ENCODE measurements at regions not wholly inside any gene's neighbourhood (a gene's known extent, or its start where the extent isn't known, plus 50 kb on each side); places are given as distances from the start of the nearest gene placed in this dataset.
"Not testable (repeated sequence)": the region's sequence is repeated elsewhere in the genome, so short reads cannot be mapped to it uniquely, and the experiment has no call there.

GRCh38 chr4:130064471-130064870, 968.5 kb downstream of the C4orf33 start:
- Histone ChIP-seq H3K36me3 (ENCODE audit: insufficient read depth, low read length) (no peaks in the 10 kb centered on the region), H3K9ac (ENCODE audit: insufficient read length) (no peak overlapping the region), H3K27ac (no peak overlapping the region), H3K4me3 (no peak overlapping the region), H3K9me3 (ENCODE audit: low read depth, low read length) (no peaks in the 10 kb centered on the region)
- TF ChIP-seq POLR2AphosphoS5 (IDR thresholded peaks at IDR 0.05; ENCODE audit: borderline replicate concordance, low read depth, low read length) (no peak), FOXP2 (optimal IDR thresholded peaks at IDR 0.05; ENCODE audit: control extremely low read depth, extremely low read length, insufficient read depth) (no peak), EZH2 (IDR thresholded peaks at IDR 0.05) (no peak)
- DNase-seq (ENCODE audit: low read depth, low spot score), result no peak

- Histone ChIP-seq H3K4me3 (no peak overlapping the region), H3K9me3 (ENCODE audit: low read depth, low read length) (no peaks in the 10 kb centered on the region), H3K27ac (no peak overlapping the region), H3K9ac (ENCODE audit: insufficient read length) (no peak overlapping the region), H3K36me3 (ENCODE audit: insufficient read depth, low read length) (no peaks in the 10 kb centered on the region)
- TF ChIP-seq EZH2 (IDR thresholded peaks at IDR 0.05), result no peak
- TF ChIP-seq POLR2AphosphoS5 (IDR thresholded peaks at IDR 0.05; ENCODE audit: borderline replicate concordance, low read depth, low read length), result no peak
- TF ChIP-seq FOXP2 (optimal IDR thresholded peaks at IDR 0.05; ENCODE audit: control extremely low read depth, extremely low read length, insufficient read depth), result no peak
- no peak for DNase-seq (ENCODE audit: low read depth, low spot score)
Observed at GRCh38 chr4:130067419-130067818, 971.5 kb downstream of the C4orf33 start.

GRCh38 chr4:130068072-130068471, 972.1 kb downstream of the C4orf33 start:
- Histone ChIP-seq H3K4me3 (no peak overlapping the region), H3K27ac (no peak overlapping the region), H3K36me3 (ENCODE audit: insufficient read depth, low read length) (no peaks in the 10 kb centered on the region), H3K9ac (ENCODE audit: insufficient read length) (no peak overlapping the region), H3K9me3 (ENCODE audit: low read depth, low read length) (no peaks in the 10 kb centered on the region)
- no peak for TF ChIP-seq EZH2 (IDR thresholded peaks at IDR 0.05)
- TF ChIP-seq POLR2AphosphoS5 (IDR thresholded peaks at IDR 0.05; ENCODE audit: borderline replicate concordance, low read depth, low read length), result no peak
- no peak for TF ChIP-seq FOXP2 (optimal IDR thresholded peaks at IDR 0.05; ENCODE audit: control extremely low read depth, extremely low read length, insufficient read depth)
- no peak for DNase-seq (ENCODE audit: low read depth, low spot score)

- DNase-seq (ENCODE audit: low read depth, low spot score), result no peak
- Histone ChIP-seq H3K27ac (no peak overlapping the region), H3K9ac (ENCODE audit: insufficient read length) (no peak overlapping the region), H3K9me3 (ENCODE audit: low read depth, low read length) (no peaks in the 10 kb centered on the region), H3K4me3 (no peak overlapping the region), H3K36me3 (ENCODE audit: insufficient read depth, low read length) (no peaks in the 10 kb centered on the region)
- TF ChIP-seq EZH2 (IDR thresholded peaks at IDR 0.05), result no peak
- no peak for TF ChIP-seq FOXP2 (optimal IDR thresholded peaks at IDR 0.05; ENCODE audit: control extremely low read depth, extremely low read length, insufficient read depth)
- no peak for TF ChIP-seq POLR2AphosphoS5 (IDR thresholded peaks at IDR 0.05; ENCODE audit: borderline replicate concordance, low read depth, low read length)
Observed at GRCh38 chr4:130071746-130072145, 975.8 kb downstream of the C4orf33 start.

- Histone ChIP-seq H3K9me3 (ENCODE audit: low read depth, low read length) (no peaks in the 10 kb centered on the region), H3K27ac (no peak overlapping the region), H3K36me3 (ENCODE audit: insufficient read depth, low read length) (no peaks in the 10 kb centered on the region), H3K9ac (ENCODE audit: insufficient read length) (no peak overlapping the region), H3K4me3 (no peak overlapping the region)
- DNase-seq (ENCODE audit: low read depth, low spot score), result no peak
- TF ChIP-seq FOXP2 (optimal IDR thresholded peaks at IDR 0.05; ENCODE audit: control extremely low read depth, extremely low read length, insufficient read depth) (no peak), POLR2AphosphoS5 (IDR thresholded peaks at IDR 0.05; ENCODE audit: borderline replicate concordance, low read depth, low read length) (no peak), EZH2 (IDR thresholded peaks at IDR 0.05) (no peak)
Observed at GRCh38 chr4:130073145-130073790, 977.3 kb downstream of the C4orf33 start.

- no peak for DNase-seq (ENCODE audit: low read depth, low spot score)
- H3K9me3 ChIP-seq (ENCODE audit: low read depth, low read length), result no peaks in the 10 kb centered on the region
- no peak overlapping the region for H3K4me3 ChIP-seq
- H3K36me3 ChIP-seq (ENCODE audit: insufficient read depth, low read length), result no peaks in the 10 kb centered on the region
- H3K9ac ChIP-seq (ENCODE audit: insufficient read length), result no peak overlapping the region
- H3K27ac ChIP-seq, result no peak overlapping the region
- TF ChIP-seq EZH2 (IDR thresholded peaks at IDR 0.05), result no peak
- no peak for TF ChIP-seq POLR2AphosphoS5 (IDR thresholded peaks at IDR 0.05; ENCODE audit: borderline replicate concordance, low read depth, low read length)
- TF ChIP-seq FOXP2 (optimal IDR thresholded peaks at IDR 0.05; ENCODE audit: control extremely low read depth, extremely low read length, insufficient read depth), result no peak
Observed at GRCh38 chr4:130074096-130074495, 978.1 kb downstream of the C4orf33 start.

- Histone ChIP-seq H3K9ac (ENCODE audit: insufficient read length) (no peak overlapping the region), H3K36me3 (ENCODE audit: insufficient read depth, low read length) (no peaks in the 10 kb centered on the region), H3K27ac (peak overlapping the region; percentile 81), H3K9me3 (ENCODE audit: low read depth, low read length) (no peaks in the 10 kb centered on the region), H3K4me3 (peak overlapping the region; percentile 16)
- DNase-seq (ENCODE audit: low read depth, low spot score), result peak; percentile 55
- no peak for TF ChIP-seq FOXP2 (optimal IDR thresholded peaks at IDR 0.05; ENCODE audit: control extremely low read depth, extremely low read length, insufficient read depth)
- TF ChIP-seq EZH2 (IDR thresholded peaks at IDR 0.05), result no peak
- TF ChIP-seq POLR2AphosphoS5 (IDR thresholded peaks at IDR 0.05; ENCODE audit: borderline replicate concordance, low read depth, low read length), result no peak
Observed at GRCh38 chr4:130077275-130077674, 981.3 kb downstream of the C4orf33 start.

- DNase-seq (ENCODE audit: low read depth, low spot score), result not testable (repeated sequence)
Observed at GRCh38 chr4:130079027-130079426, 983.1 kb downstream of the C4orf33 start.

GRCh38 chr4:130080872-130081451, 985.0 kb downstream of the C4orf33 start:
- H3K27ac ChIP-seq, result no peak overlapping the region
- no peaks in the 10 kb centered on the region for H3K36me3 ChIP-seq (ENCODE audit: insufficient read depth, low read length)
- DNase-seq (ENCODE audit: low read depth, low spot score), result no peak
- TF ChIP-seq FOXP2 (optimal IDR thresholded peaks at IDR 0.05; ENCODE audit: control extremely low read depth, extremely low read length, insufficient read depth) (no peak), POLR2AphosphoS5 (IDR thresholded peaks at IDR 0.05; ENCODE audit: borderline replicate concordance, low read depth, low read length) (no peak), EZH2 (IDR thresholded peaks at IDR 0.05) (no peak)
- no peak overlapping the region for H3K4me3 ChIP-seq
- H3K9ac ChIP-seq (ENCODE audit: insufficient read length), result no peak overlapping the region
- no peaks in the 10 kb centered on the region for H3K9me3 ChIP-seq (ENCODE audit: low read depth, low read length)

More at GRCh38 chr4:130079027-130079426, 983.1 kb downstream of the C4orf33 start:
- H3K36me3 ChIP-seq (ENCODE audit: insufficient read depth, low read length); H3K9me3 ChIP-seq (ENCODE audit: low read depth, low read length); H3K9ac ChIP-seq (ENCODE audit: insufficient read length); H3K27ac ChIP-seq; H3K4me3 ChIP-seq: not testable (repeated sequence)

Measured in SK-N-MC (cell line).